Transverse colon (tissue), 4 donors: ENCODE measurements at regions not wholly inside any gene's neighbourhood (a gene's known extent, or its start where the extent isn't known, plus 50 kb on each side); places are given as distances from the start of the nearest gene placed in this dataset.

Experiments
- POLR2A ChIP-seq: fragments of 450-650 bp; IDR thresholded peaks from one replicate; pipeline ENCODE4 v1.6.1; 2016; ENCODE audit warnings: antibody characterized with exemption, mild to moderate bottlenecking, moderate library complexity
- POLR2AphosphoS5 ChIP-seq, 3 donors: sonication (generic); formaldehyde crosslinking; IDR thresholded peaks; one replicate each; pipeline ENCODE4 v1.6.1; 2016; ENCODE audit warnings: antibody characterized with exemption in 3 of 3
- TF ChIP-seq, protein P1 (sequence below), 5 experiments: fragments of 200-600 bp in 3 of 5; fragments of 450-650 bp in 2 of 5; sonication (generic) in 3 of 5; IDR thresholded peaks; 1 replicate in 2 of 5; 2 replicates in 3 of 5; pipeline ENCODE4 v1.5.1; 2016 to 2017; ENCODE audit warnings: antibody characterized with exemption in 5 of 5, inconsistent platforms in 3 of 5, mild to moderate bottlenecking in 2 of 5, moderate library complexity in 1 of 5

- TF ChIP-seq POLR2A (no peak), POLR2AphosphoS5 (IDR thresholded peaks at IDR 0.05) (no peak)
- TF ChIP-seq, protein P1, sequence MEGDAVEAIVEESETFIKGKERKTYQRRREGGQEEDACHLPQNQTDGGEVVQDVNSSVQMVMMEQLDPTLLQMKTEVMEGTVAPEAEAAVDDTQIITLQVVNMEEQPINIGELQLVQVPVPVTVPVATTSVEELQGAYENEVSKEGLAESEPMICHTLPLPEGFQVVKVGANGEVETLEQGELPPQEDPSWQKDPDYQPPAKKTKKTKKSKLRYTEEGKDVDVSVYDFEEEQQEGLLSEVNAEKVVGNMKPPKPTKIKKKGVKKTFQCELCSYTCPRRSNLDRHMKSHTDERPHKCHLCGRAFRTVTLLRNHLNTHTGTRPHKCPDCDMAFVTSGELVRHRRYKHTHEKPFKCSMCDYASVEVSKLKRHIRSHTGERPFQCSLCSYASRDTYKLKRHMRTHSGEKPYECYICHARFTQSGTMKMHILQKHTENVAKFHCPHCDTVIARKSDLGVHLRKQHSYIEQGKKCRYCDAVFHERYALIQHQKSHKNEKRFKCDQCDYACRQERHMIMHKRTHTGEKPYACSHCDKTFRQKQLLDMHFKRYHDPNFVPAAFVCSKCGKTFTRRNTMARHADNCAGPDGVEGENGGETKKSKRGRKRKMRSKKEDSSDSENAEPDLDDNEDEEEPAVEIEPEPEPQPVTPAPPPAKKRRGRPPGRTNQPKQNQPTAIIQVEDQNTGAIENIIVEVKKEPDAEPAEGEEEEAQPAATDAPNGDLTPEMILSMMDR (IDR thresholded peaks at IDR 0.05) = no peak
These were observed 102.1 kb upstream of the RAP1B start for GRCh38 chr12:68508576-68508975.
